Colonic mucosa (tissue), 4 donors: ENCODE measurements at regions not wholly inside any gene's neighbourhood (a gene's known extent, or its start where the extent isn't known, plus 50 kb on each side); places are given as distances from the start of the nearest gene placed in this dataset.

Source experiments
- DNase-seq: peaks from one replicate; pipeline ENCODE4 v3.0.0-alpha.2; 2020
- H3K27ac ChIP-seq: fragments of 200-600 bp; one replicate; pipeline ENCODE4 v1.8.0; 2021
- H3K27me3 ChIP-seq: fragments of 200-600 bp; one replicate; pipeline ENCODE4 v1.8.0; 2021
- H3K36me3 ChIP-seq: fragments of 200-600 bp; one replicate; pipeline ENCODE4 v1.8.0; 2021
- H3K4me1 ChIP-seq: fragments of 200-600 bp; one replicate; pipeline ENCODE4 v1.8.0; 2021; ENCODE audit warnings: mild to moderate bottlenecking
- H3K4me3 ChIP-seq: fragments of 200-600 bp; one replicate; pipeline ENCODE4 v1.8.0; 2021
- H3K9ac ChIP-seq, 2 donors: one replicate each; pipeline ENCODE4 v1.7.0; 2013; ENCODE audit warnings: control low read depth in 2 of 2, low read depth in 2 of 2, low read length in 2 of 2
- H3K9me3 ChIP-seq: fragments of 200-600 bp; one replicate; pipeline ENCODE4 v1.8.0; 2021
- CTCF ChIP-seq: fragments of 200-600 bp; IDR thresholded peaks from one replicate; pipeline ENCODE4 v1.8.0; 2022; ENCODE audit warnings: antibody characterized with exemption, mild to moderate bottlenecking
- intact Hi-C: fragments of 100-400 bp; cut with DNase I; formaldehyde crosslinking; loops from one replicate; pipeline ENCODE4 v1.14.1; 2022
- donor health status: healthy.
- donor health status: DM: no; HTN: no; CAD: no.
- donor health status: DM: no; HTN: no; CAD: no.

GRCh38 chr7:110001254-110001938 is 1089.5 kb upstream of the LRRN3 start:
- Histone ChIP-seq H3K4me3 (no peak overlapping the region), H3K9me3 (no peaks in the 10 kb centered on the region), H3K36me3 (no peaks in the 10 kb centered on the region), H3K27me3 (no peaks in the 10 kb centered on the region), H3K4me1 (no peaks in the 10 kb centered on the region), H3K9ac (no peak overlapping the region), H3K27ac (no peak overlapping the region)
- TF ChIP-seq CTCF, result no peak
- intact Hi-C loops, result no loop called here
- DNase-seq, result no peak

- intact Hi-C loops, result no loop called here
- Histone ChIP-seq H3K4me3 (no peak overlapping the region), H3K9me3 (no peaks in the 10 kb centered on the region), H3K4me1 (no peaks in the 10 kb centered on the region), H3K27me3 (no peaks in the 10 kb centered on the region), H3K36me3 (no peaks in the 10 kb centered on the region), H3K27ac (no peak overlapping the region), H3K9ac (no peak overlapping the region)
- no peak for TF ChIP-seq CTCF
- DNase-seq, result no peak
These were observed 1087.1 kb upstream of the LRRN3 start for GRCh38 chr7:110003827-110004226.

GRCh38 chr7:110007320-110008063 is 1083.4 kb upstream of the LRRN3 start:
- Histone ChIP-seq H3K27ac (no peak overlapping the region), H3K36me3 (no peaks in the 10 kb centered on the region), H3K27me3 (no peaks in the 10 kb centered on the region), H3K4me3 (no peak overlapping the region), H3K9me3 (no peaks in the 10 kb centered on the region), H3K4me1 (no peaks in the 10 kb centered on the region), H3K9ac (no peak overlapping the region)
- DNase-seq, result no peak
- intact Hi-C loops, result no loop called here
- TF ChIP-seq CTCF, result no peak

GRCh38 chr7:110010359-110010758 is 1080.6 kb upstream of the LRRN3 start:
- no peak overlapping the region for H3K27ac ChIP-seq
- no peaks in the 10 kb centered on the region for H3K9me3 ChIP-seq
- intact Hi-C loops, result no loop called here
- H3K36me3 ChIP-seq, result no peaks in the 10 kb centered on the region
- TF ChIP-seq CTCF, result no peak
- no peak overlapping the region for H3K9ac ChIP-seq
- no peak for DNase-seq
- no peaks in the 10 kb centered on the region for H3K4me1 ChIP-seq
- no peaks in the 10 kb centered on the region for H3K27me3 ChIP-seq
- H3K4me3 ChIP-seq, result no peak overlapping the region

GRCh38 chr7:110017405-110017804 is 1073.5 kb upstream of the LRRN3 start:
- Histone ChIP-seq H3K4me3 (no peak overlapping the region), H3K9me3 (no peaks in the 10 kb centered on the region), H3K27me3 (no peaks in the 10 kb centered on the region), H3K36me3 (no peaks in the 10 kb centered on the region), H3K27ac (no peak overlapping the region), H3K9ac (no peak overlapping the region), H3K4me1 (no peaks in the 10 kb centered on the region)
- TF ChIP-seq CTCF, result no peak
- intact Hi-C loops, result no loop called here
- DNase-seq, result no peak
